Heart right ventricle (tissue), 16 donors: ENCODE measurements at regions not wholly inside any gene's neighbourhood (a gene's known extent, or its start where the extent isn't known, plus 50 kb on each side); places are given as distances from the start of the nearest gene placed in this dataset.
"Not testable (repeated sequence)": the region's sequence is repeated elsewhere in the genome, so short reads cannot be mapped to it uniquely, and the experiment has no call there.

ENCODE experiments used
- ATAC-seq, 8 donors: fragments of 200-7000 bp; cut with Tn5 transposase; one replicate each; pipeline ENCODE4 v1.9.1; 2020; ENCODE audit warnings: mild to moderate bottlenecking in 8 of 8, moderate library complexity in 8 of 8, moderate number of reproducible peaks in 1 of 8
- DNase-seq, 2 donors: peaks; one replicate each; pipeline ENCODE4 v3.0.0-alpha.2; 2020
- H3K27ac ChIP-seq, 10 donors: fragments of 200-600 bp; sonication (generic) in 2 of 10; one replicate each; pipeline versions ENCODE4 v1.5.0 to v1.8.0; 2020 to 2022; ENCODE audit warnings: mild to moderate bottlenecking in 3 of 10
- H3K27me3 ChIP-seq, 7 donors: fragments of 200-600 bp; one replicate each; pipeline ENCODE4 v1.8.0; 2021 to 2022; ENCODE audit warnings: mild to moderate bottlenecking in 2 of 7
- H3K36me3 ChIP-seq, 9 donors: fragments of 200-600 bp; sonication (generic) in 1 of 9; one replicate each; pipeline versions ENCODE4 v1.5.0 to v1.8.0; 2020 to 2022; ENCODE audit warnings: mild to moderate bottlenecking in 2 of 9
- H3K4me1 ChIP-seq, 9 donors: fragments of 200-600 bp; sonication (generic) in 1 of 9; one replicate each; pipeline versions ENCODE4 v1.5.0 to v1.8.0; 2020 to 2022; ENCODE audit warnings: mild to moderate bottlenecking in 4 of 9
- H3K4me3 ChIP-seq, 10 donors: fragments of 200-600 bp; sonication (generic) in 2 of 10; one replicate each; pipeline versions ENCODE4 v1.5.0 to v1.8.0; 2020 to 2022; ENCODE audit warnings: mild to moderate bottlenecking in 7 of 10, moderate library complexity in 2 of 10
- H3K9me3 ChIP-seq, 11 donors: fragments of 200-600 bp in 10 of 11; sonication (generic) in 2 of 11; one replicate each; pipeline versions ENCODE4 v1.5.0 to v1.8.0; 2013 to 2022; ENCODE audit warnings: mild to moderate bottlenecking in 2 of 11, control low read depth in 1 of 11, moderate library complexity in 1 of 11
- WGBS, 2 donors: extraction: QIAGEN DNeasy Blood & Tissue Kit; methylation state at CpG; one replicate each; pipeline ENCODE4 v1.1.7; 2013; ENCODE audit warnings: inconsistent platforms in 1 of 2; 5-methylcytosine and 5-hydroxymethylcytosine counted together
- intact Hi-C, 10 donors: fragments of 100-400 bp; cut with DNase I; formaldehyde crosslinking; loops; one replicate each; pipeline versions ENCODE4 v1.11.1 to v1.14.2; 2022
- TF ChIP-seq, protein P1 (sequence below), 9 donors: fragments of 200-600 bp; sonication (generic) in 2 of 9; IDR thresholded peaks; one replicate each; pipeline versions ENCODE4 v1.5.0 to v1.8.0; 2021 to 2022; ENCODE audit warnings: antibody characterized with exemption in 9 of 9, mild to moderate bottlenecking in 5 of 9, moderate library complexity in 1 of 9
- donor health status: Arrhythmogenic right ventricular cardiomyopathy.
- donor health status: ischemic (EF 13 %, LVEDD 7.1; RV severe dilation, severe dysfunction).
- donor health status: healthy with polysubstance abuse.
- donor health status: DM: no; HTN: yes; CAD: no.
- donor health status: DM: no; HTN: no; CAD: no.
- donor health status: ischemic (EF 25% LVEDD 6.9; RV normal size, moderate dysfunction).
- donor health status: ischemic (EF 25% LVEDD 5.7; RV mildly dilated, moderate dysfunction).
- donor health status: healthy.
- donor health status: DM: yes; HTN: yes; CAD: no.
- donor health status: Ischemic cardiomyopathy.
- donor health status: ischemic (EF 35%, LVEDD 5.7; RV mildly dilated, moderate dysfunction).
- donor health status: nonischemic (EF 11% LVEDD 7.7; RV severe dilation, severe dysfunction).
- donor health status: DM: yes; HTN: yes; CAD: no.
- donor health status: PGD.
- donor health status: ischemic (EF 29% LVEDD 5.4; RV normal size, mild dysfunction).
- donor health status: nonischemic (EF 23%, LVEDD 6.1; RV moderate dilation, normal function).

GRCh38 chr5:72644296-72644695, 137.1 kb upstream of the ZNF366 start:
- H3K36me3 ChIP-seq: no peaks in the 10 kb centered on the region
- no peak for ATAC-seq
- no peaks in the 10 kb centered on the region for H3K4me1 ChIP-seq
- TF ChIP-seq, protein P1, sequence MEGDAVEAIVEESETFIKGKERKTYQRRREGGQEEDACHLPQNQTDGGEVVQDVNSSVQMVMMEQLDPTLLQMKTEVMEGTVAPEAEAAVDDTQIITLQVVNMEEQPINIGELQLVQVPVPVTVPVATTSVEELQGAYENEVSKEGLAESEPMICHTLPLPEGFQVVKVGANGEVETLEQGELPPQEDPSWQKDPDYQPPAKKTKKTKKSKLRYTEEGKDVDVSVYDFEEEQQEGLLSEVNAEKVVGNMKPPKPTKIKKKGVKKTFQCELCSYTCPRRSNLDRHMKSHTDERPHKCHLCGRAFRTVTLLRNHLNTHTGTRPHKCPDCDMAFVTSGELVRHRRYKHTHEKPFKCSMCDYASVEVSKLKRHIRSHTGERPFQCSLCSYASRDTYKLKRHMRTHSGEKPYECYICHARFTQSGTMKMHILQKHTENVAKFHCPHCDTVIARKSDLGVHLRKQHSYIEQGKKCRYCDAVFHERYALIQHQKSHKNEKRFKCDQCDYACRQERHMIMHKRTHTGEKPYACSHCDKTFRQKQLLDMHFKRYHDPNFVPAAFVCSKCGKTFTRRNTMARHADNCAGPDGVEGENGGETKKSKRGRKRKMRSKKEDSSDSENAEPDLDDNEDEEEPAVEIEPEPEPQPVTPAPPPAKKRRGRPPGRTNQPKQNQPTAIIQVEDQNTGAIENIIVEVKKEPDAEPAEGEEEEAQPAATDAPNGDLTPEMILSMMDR (IDR thresholded peaks at IDR 0.05): no peak
- H3K4me3 ChIP-seq: no peak overlapping the region
- no peaks in the 10 kb centered on the region for H3K27me3 ChIP-seq
- no peaks in the 10 kb centered on the region for H3K9me3 ChIP-seq
- intact Hi-C loops: no loop called here
- 81 to 85% methylated on average over 2 of the region's 2 CpGs for WGBS, 2 donors
- no peak overlapping the region for H3K27ac ChIP-seq
- DNase-seq: no peak

DNA sequence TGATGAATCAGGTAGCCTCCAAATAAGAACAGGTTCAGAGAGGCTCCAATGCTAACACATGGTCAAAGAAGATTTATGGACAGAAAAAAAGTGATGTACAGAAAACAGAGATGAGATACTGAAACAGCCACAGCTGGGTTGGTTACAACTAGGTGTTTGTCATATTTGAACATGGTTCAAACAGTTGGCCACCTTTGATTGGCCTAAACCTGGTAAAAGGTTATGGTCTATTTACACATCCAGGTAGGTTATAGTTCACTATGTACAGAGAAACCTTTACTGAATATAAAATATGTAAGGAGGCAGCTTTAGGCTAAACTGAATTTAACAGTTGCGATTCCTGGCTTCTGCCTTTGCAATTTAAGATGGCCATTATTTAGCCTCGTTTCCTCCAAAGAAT, 134.0 kb upstream of the ZNF366 start:
- no peak overlapping the region for H3K27ac ChIP-seq
- DNase-seq: no peak

GRCh38 chr5:72637058-72637457, 129.8 kb upstream of the ZNF366 start:
- intact Hi-C loops: no loop called here
- no peak for ATAC-seq
- no peak overlapping the region for H3K27ac ChIP-seq

More for the DNA sequence above, 134.0 kb upstream of the ZNF366 start:
- no peak for ATAC-seq
- 95 to 100% methylated on average over 2 of the region's 2 CpGs for WGBS, 2 donors
- intact Hi-C loops: no loop called here
- H3K4me3 ChIP-seq: no peak overlapping the region
- no peaks in the 10 kb centered on the region for H3K27me3 ChIP-seq
- H3K4me1 ChIP-seq: no peaks in the 10 kb centered on the region
- no peaks in the 10 kb centered on the region for H3K9me3 ChIP-seq
- TF ChIP-seq, protein P1 (IDR thresholded peaks at IDR 0.05): no peak
- H3K36me3 ChIP-seq: no peaks in the 10 kb centered on the region

DNA sequence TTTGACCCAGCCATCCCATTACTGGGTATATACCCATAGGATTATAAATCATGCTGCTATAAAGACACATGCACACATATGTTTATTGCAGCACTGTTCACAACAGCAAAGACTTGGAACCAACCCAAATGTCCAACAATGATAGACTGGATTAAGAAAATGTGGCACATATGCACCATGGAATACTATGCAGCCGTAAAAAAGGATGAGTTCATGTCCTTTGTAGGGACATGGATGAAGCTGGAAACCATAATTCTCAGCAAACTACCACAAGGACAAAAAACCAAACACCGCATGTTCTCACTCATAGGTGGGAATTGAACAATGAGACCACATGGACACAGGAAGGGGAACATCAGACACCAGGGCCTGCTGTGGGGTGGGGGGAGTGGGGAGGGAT, 129.4 kb upstream of the ZNF366 start:
- H3K4me3 ChIP-seq, H3K36me3 ChIP-seq, H3K27ac ChIP-seq, H3K9me3 ChIP-seq, H3K4me1 ChIP-seq, DNase-seq, ATAC-seq, H3K27me3 ChIP-seq, intact Hi-C loops: not testable (repeated sequence)
- 93 to 99% methylated on average over 2 of the region's 2 CpGs for WGBS, 2 donors

More at GRCh38 chr5:72637058-72637457, 129.8 kb upstream of the ZNF366 start:
- Histone ChIP-seq H3K9me3 (no peaks in the 10 kb centered on the region), H3K4me3 (no peak overlapping the region), H3K27me3 (no peaks in the 10 kb centered on the region), H3K4me1 (no peaks in the 10 kb centered on the region), H3K36me3 (no peaks in the 10 kb centered on the region)
- DNase-seq: no peak
- TF ChIP-seq, protein P1 (IDR thresholded peaks at IDR 0.05): no peak

DNA sequence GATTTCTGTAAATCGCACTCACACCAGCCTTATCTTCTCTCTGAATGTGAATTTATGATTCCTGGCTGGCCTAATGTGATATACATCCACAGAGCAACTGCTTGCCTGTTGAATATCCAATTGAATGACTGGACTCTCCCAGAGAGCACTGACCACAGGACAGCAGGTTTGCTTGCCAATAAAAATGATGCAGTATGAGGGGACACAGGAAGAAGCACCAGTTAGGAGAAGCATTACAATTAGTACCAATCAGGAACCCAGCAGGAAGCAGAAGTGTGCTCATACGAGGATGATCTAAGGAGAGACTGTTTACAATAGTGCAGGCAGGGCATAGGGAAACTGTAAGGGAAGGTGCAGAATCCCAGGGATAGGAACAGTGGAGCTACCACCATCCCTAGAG, 127.2 kb upstream of the ZNF366 start:
- DNase-seq (no peak), ATAC-seq (no peak)
- TF ChIP-seq, protein P1 (IDR thresholded peaks at IDR 0.05): no peak
- H3K4me3 ChIP-seq: no peak overlapping the region
- intact Hi-C loops: no loop called here
- no peaks in the 10 kb centered on the region for H3K9me3 ChIP-seq
- WGBS, 2 donors: 60 to 71% methylated on average over 2 of the region's 2 CpGs
- no peaks in the 10 kb centered on the region for H3K27me3 ChIP-seq
- no peaks in the 10 kb centered on the region for H3K4me1 ChIP-seq
- H3K27ac ChIP-seq: no peak overlapping the region
- no peaks in the 10 kb centered on the region for H3K36me3 ChIP-seq
